ENCODE measurements at regions not wholly inside any gene's neighbourhood (a gene's known extent, or its start where the extent isn't known, plus 50 kb on each side); places are given as distances from the start of the nearest gene placed in this dataset.

GRCh38 chrX:39595977-39596376, 501.8 kb downstream of the BCOR start:
- DNase-seq (ENCODE audit: low read depth, low spot score): no peak

GRCh38 chrX:39596437-39596836, 501.3 kb downstream of the BCOR start:
- DNase-seq (ENCODE audit: low read depth, low spot score): no peak
- H3K27ac ChIP-seq: no peak overlapping the region

More at GRCh38 chrX:39595977-39596376, 501.8 kb downstream of the BCOR start:
- H3K27ac ChIP-seq: no peak overlapping the region

- no peak overlapping the region for H3K27ac ChIP-seq
- no peak for DNase-seq (ENCODE audit: low read depth, low spot score)
These were observed 498.4 kb downstream of the BCOR start for GRCh38 chrX:39599339-39599738.

DNA sequence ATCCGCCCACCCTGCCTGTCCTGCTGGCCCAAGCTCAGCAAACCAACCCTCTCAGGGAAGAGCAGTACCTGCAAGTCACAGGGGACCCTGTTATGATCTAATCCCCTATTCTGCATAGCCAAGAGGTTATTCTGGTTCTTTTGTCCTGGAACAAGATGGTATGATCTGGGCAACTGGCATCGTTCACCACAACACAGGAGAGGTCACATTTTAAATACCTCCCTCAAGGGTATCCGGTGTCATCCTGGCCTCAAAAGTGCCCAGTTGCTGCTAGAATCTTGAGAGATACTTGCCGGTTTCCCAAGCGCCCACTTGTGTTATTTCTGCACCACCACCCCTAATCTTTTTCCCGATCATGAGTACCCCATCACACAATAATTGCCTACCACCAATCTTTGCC, 497.5 kb downstream of the BCOR start:
- no peak for DNase-seq (ENCODE audit: low read depth, low spot score)
- no peak overlapping the region for H3K27ac ChIP-seq

DNA sequence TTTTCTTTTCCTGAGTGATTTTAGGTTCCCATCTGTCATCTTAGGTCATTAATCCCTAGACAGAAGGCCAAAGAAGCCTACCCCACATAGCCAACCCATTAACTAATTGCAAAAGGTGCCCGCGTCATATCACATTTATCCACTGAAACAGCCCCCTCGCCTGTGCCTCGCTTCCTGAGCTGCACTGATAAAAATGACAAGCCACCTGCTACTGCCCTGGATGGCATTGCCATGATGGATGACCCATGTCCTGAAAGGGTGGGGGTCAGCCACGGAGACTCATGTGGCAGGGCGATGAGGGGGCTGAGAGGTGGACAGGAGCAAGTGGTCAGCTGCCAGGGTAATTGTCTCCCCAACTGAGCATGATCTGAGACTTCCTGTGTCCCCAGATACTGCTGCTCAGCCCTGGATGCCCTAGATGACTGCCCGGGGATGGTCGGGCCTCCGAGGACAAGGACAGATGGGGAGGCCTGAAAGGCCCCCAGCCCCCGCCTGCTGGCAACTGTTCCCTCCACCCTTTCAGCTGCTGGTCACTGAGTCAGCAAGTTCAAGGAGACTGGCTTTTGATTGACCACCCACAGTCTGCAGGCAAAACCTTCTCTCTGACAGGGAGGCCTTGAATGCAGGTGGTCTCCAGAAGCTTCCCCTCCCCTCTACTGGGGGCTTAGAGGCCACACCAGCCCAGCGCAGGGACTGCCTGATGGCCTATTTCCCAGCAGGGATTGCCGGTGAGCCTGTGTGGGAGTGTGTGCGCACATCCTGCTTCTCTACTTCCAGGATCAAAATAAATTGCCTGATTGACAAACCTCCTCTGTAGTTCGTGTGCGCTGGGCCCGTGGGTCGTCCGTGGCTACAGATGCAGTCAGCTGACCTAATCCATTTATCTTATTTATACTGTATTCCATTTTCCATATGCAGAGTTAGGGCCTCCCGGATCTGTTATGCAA, 496.3 kb downstream of the BCOR start:
- no peak overlapping the region for H3K27ac ChIP-seq
- DNase-seq (ENCODE audit: low read depth, low spot score): no peak

DNA sequence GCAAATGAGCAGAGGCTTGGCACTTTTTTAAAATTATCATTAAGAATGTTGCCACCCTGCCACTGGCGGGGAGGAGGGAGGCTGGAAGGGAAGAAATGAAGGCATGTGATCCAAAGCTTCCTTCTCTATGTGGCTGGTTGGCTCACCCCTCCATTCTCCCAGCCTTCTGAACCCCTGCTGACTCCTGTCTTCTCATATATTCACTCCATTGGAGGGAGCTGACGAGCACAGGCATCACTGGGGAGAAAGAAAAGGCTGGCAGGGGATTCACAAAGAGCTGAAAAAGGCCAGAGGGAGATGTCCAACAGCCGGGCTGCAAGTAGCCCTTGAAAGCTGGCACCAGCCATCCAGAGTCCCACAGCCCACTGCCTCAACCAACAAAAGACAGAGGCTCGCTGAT, 495.6 kb downstream of the BCOR start:
- no peak for DNase-seq (ENCODE audit: low read depth, low spot score)
- no peak overlapping the region for H3K27ac ChIP-seq

GRCh38 chrX:39603230-39603629, 494.5 kb downstream of the BCOR start:
- no peak for DNase-seq (ENCODE audit: low read depth, low spot score)
- no peak overlapping the region for H3K27ac ChIP-seq

GRCh38 chrX:39605183-39605582, 492.6 kb downstream of the BCOR start:
- DNase-seq (ENCODE audit: low read depth, low spot score): no peak
- no peak overlapping the region for H3K27ac ChIP-seq

- no peak for DNase-seq (ENCODE audit: low read depth, low spot score)
- no peak overlapping the region for H3K27ac ChIP-seq
These were observed 491.9 kb downstream of the BCOR start for GRCh38 chrX:39605866-39606265.

DNA sequence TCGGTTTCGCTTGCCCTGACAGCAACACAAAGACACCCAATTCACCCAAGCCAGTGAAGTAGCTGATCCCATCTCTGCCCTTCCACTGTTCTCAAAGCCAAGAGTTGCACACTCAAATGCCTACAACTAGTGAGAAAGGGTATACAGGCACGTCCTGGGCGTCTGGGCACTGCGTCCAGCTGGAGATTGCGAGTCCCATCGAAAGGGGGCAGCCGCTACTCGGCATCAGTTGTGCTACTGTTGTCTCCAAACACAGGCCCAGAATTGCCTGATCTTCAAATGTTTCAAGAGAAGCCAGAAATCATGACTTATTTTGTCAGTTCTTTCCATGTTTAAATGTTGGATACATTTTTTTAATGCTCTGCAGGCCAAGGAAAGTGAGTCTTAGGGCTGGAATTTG, 487.8 kb downstream of the BCOR start:
- no peak overlapping the region for H3K27ac ChIP-seq
- DNase-seq (ENCODE audit: low read depth, low spot score): no peak

DNA sequence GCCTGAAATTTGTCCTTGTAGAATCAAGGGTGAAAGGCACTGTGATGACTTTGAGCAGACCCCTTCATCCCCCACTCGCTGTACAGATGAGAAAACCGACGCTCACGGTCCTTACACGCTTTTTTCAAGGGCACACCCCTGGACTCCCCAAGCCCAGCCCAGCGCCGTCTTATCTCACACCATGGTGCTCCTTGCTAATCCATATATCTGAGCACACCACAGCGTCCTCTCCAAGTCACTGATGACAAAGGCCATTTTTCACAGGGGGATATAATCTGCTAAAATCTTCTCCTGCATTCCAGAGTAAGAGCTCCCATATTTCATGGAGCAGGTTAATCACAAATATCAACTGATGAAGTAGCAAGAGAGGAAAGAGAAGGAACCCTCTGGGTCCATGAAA, 486.3 kb downstream of the BCOR start:
- DNase-seq (ENCODE audit: low read depth, low spot score): no peak
- H3K27ac ChIP-seq: no peak overlapping the region

- DNase-seq (ENCODE audit: low read depth, low spot score): no peak
- H3K27ac ChIP-seq: no peak overlapping the region
These were observed 484.2 kb downstream of the BCOR start for GRCh38 chrX:39613482-39613995.

GRCh38 chrX:39613997-39614679, 483.6 kb downstream of the BCOR start:
- no peak for DNase-seq (ENCODE audit: low read depth, low spot score)
- no peak overlapping the region for H3K27ac ChIP-seq

GRCh38 chrX:39614680-39614998, 483.1 kb downstream of the BCOR start:
- no peak overlapping the region for H3K27ac ChIP-seq
- DNase-seq (ENCODE audit: low read depth, low spot score): no peak

- H3K27ac ChIP-seq: no peak overlapping the region
- no peak for DNase-seq (ENCODE audit: low read depth, low spot score)
These were observed 481.5 kb downstream of the BCOR start for GRCh38 chrX:39616098-39616729.

DNA sequence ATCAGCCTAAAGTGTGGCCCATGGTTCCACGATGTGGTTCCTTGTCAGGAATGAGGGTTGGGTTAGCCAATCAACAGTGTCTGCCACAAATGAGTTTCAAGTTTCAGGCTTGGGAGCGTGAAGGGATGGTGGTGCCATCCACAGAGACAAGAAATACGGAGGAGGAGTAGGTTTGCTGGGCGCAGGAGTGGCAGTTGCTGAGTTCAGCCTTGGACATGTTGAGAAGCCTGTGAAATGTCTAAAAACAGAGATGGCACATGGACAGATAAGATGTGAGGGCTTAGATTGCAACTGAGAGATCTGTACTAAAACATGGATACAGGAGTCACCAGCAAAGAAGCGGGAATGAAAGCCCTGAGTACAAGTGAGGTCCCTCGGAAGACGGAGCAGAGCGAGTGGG, 481.0 kb downstream of the BCOR start:
- no peak overlapping the region for H3K27ac ChIP-seq
- no peak for DNase-seq (ENCODE audit: low read depth, low spot score)

DNA sequence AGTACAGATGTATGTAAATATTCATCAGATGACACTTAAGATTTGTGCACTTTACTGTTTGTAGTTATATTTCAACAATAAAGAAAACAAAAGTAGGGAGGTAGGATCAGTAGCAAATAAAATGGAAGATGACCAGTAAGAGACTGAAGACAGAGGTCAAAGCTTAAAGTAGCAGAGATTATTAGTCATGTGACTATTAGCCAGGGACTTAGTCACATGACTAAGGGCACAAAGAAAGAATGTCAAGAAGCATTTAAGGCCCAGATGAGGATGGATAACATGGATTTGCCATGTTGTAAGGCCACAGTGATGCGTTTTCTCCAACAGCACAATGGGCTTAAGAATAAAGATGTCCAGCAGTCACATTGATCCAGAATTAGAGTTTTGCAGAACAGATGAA, 479.6 kb downstream of the BCOR start:
- H3K27ac ChIP-seq: no peak overlapping the region
- no peak for DNase-seq (ENCODE audit: low read depth, low spot score)

GRCh38 chrX:39619182-39620009, 478.4 kb downstream of the BCOR start:
- no peak for DNase-seq (ENCODE audit: low read depth, low spot score)
- no peak overlapping the region for H3K27ac ChIP-seq

DNA sequence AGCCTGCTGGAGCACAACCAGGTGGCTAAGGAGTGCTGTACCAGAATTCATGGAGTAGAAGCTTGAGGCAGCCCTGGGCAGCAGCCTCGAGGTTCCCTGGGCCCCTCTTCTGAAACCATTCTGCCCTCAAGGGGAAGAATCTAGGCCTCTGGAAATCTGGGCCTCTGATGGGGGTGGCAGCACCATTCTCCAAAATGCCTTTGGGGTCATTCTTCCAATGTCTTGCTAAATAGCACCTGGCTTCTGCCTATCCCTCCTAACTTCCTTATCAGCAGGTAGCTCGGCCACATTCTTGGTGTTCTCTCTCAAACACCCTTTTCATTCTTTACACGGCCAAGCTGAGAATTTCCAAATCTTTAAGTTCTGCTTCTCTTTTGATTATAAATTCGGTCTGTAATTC, 473.6 kb downstream of the BCOR start:
- no peak overlapping the region for H3K27ac ChIP-seq
- DNase-seq (ENCODE audit: low read depth, low spot score): no peak

GRCh38 chrX:39625810-39626209, 471.9 kb downstream of the BCOR start:
- no peak for DNase-seq (ENCODE audit: low read depth, low spot score)
- H3K27ac ChIP-seq: no peak overlapping the region
